Prostate gland (tissue), 2 donors: ENCODE measurements at regions not wholly inside any gene's neighbourhood (a gene's known extent, or its start where the extent isn't known, plus 50 kb on each side); places are given as distances from the start of the nearest gene placed in this dataset.

Experiments
- CTCF ChIP-seq, 4 experiments: fragments of 200-600 bp in 2 of 4; fragments of 450-650 bp in 2 of 4; sonication (generic) in 2 of 4; IDR thresholded peaks; 1 replicate in 3 of 4; 2 replicates in 1 of 4; pipeline ENCODE4 v1.5.1; 2016 to 2019; ENCODE audit warnings: antibody characterized with exemption in 4 of 4, mild to moderate bottlenecking in 2 of 4, moderate library complexity in 2 of 4
- POLR2A ChIP-seq: fragments of 450-650 bp; IDR thresholded peaks from one replicate; pipeline ENCODE4 v1.6.1; 2016; ENCODE audit warnings: antibody characterized with exemption, mild to moderate bottlenecking

GRCh38 chr21:31813862-31814261 lies 59.0 kb upstream of the HUNK start:
- no peak for TF ChIP-seq CTCF (IDR thresholded peaks at IDR 0.05)
- no peak for TF ChIP-seq POLR2A
